HEK293T (cell line): ENCODE measurements at regions not wholly inside any gene's neighbourhood (a gene's known extent, or its start where the extent isn't known, plus 50 kb on each side); places are given as distances from the start of the nearest gene placed in this dataset.

ENCODE experiments used
- BHLHE40 ChIP-seq: fragments of 450-650 bp; IDR thresholded peaks from 2 replicates; pipeline ENCODE4 v1.6.1; 2016; ENCODE audit warnings: mild to moderate bottlenecking, moderate library complexity, borderline replicate concordance
- CTBP1 ChIP-seq: fragments of 450-650 bp; IDR thresholded peaks from 2 replicates; pipeline ENCODE4 v1.6.1; 2016; ENCODE audit warnings: borderline replicate concordance
- ELF4 ChIP-seq: fragments of 450-650 bp; IDR thresholded peaks from 2 replicates; pipeline ENCODE4 v1.6.1; 2017; ENCODE audit warnings: antibody characterized with exemption
- FOXA1 ChIP-seq: fragments of 450-650 bp; IDR thresholded peaks from 2 replicates; pipeline ENCODE4 v1.6.1; 2016; ENCODE audit warnings: mild to moderate bottlenecking
- FOXK2 ChIP-seq: fragments of 450-650 bp; IDR thresholded peaks from 2 replicates; pipeline ENCODE4 v1.6.1; 2016; ENCODE audit warnings: mild to moderate bottlenecking
- FOXM1 ChIP-seq: fragments of 450-650 bp; IDR thresholded peaks from 2 replicates; pipeline ENCODE4 v1.6.1; 2017; ENCODE audit warnings: mild to moderate bottlenecking, borderline replicate concordance
- L3MBTL2 ChIP-seq: fragments of 450-650 bp; conservative IDR thresholded peaks from 2 replicates; pipeline ENCODE4 v1.6.1; 2016; ENCODE audit warnings: mild to moderate bottlenecking
- NFRKB ChIP-seq: fragments of 450-650 bp; IDR thresholded peaks from 2 replicates; pipeline ENCODE4 v1.6.1; 2016; ENCODE audit warnings: mild to moderate bottlenecking, moderate library complexity
- PKNOX1 ChIP-seq: fragments of 450-650 bp; IDR thresholded peaks from 2 replicates; pipeline ENCODE4 v1.6.1; 2016
- SP1 ChIP-seq: fragments of 450-650 bp; IDR thresholded peaks from 2 replicates; pipeline ENCODE4 v1.6.1; 2017
- SUZ12 ChIP-seq: fragments of 450-650 bp; IDR thresholded peaks from 2 replicates; pipeline ENCODE4 v1.6.1; 2016; ENCODE audit warnings: mild to moderate bottlenecking
- TARDBP ChIP-seq: fragments of 450-650 bp; IDR thresholded peaks from 2 replicates; pipeline ENCODE4 v1.6.1; 2016
- ZNF384 ChIP-seq: fragments of 450-650 bp; IDR thresholded peaks from 2 replicates; pipeline ENCODE4 v1.6.1; 2016

DNA sequence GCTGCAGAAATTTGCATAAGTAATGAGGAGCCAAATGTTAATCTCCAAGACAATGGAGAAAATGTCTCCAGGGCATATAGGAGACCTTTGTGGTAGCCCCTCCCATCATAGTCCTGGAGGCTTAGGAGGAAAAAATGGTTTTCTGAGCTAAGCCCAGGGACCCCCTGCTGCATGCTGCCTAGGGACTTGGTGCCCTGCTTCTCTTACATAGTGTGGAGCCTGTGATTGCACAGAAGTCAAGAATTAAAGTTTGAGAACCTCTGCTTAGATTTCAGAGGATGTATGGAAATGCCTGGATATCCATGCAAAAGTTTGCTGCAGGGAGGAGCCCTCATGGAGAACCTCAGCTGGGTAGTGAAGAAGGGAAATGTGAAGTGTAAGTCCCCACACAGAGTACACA is 379.4 kb upstream of the TACR3 start:
- no peak for TF ChIP-seq SP1
- no peak for TF ChIP-seq FOXK2
- TF ChIP-seq SUZ12: no peak
- no peak for TF ChIP-seq FOXM1
- no peak for TF ChIP-seq NFRKB
- TF ChIP-seq FOXA1: no peak
- no peak for TF ChIP-seq BHLHE40
- TF ChIP-seq ELF4: no peak
- no peak for TF ChIP-seq CTBP1
- no peak for TF ChIP-seq PKNOX1
- TF ChIP-seq ZNF384: no peak
- TF ChIP-seq TARDBP: no peak
- TF ChIP-seq L3MBTL2: no peak
